GM12875 (cell line): ENCODE measurements at regions not wholly inside any gene's neighbourhood (a gene's known extent, or its start where the extent isn't known, plus 50 kb on each side); places are given as distances from the start of the nearest gene placed in this dataset.

ENCODE experiments used
- H3K4me3 ChIP-seq: one replicate; pipeline ENCODE4 v1.5.1; 2011; ENCODE audit warnings: low read depth, low read length, control low read depth
- TF ChIP-seq, protein P1 (sequence below): IDR thresholded peaks from 2 replicates; pipeline ENCODE4 v1.5.1; 2011; ENCODE audit warnings: low read depth, mild to moderate bottlenecking, control low read depth, inconsistent platforms, low read length, moderate library complexity, borderline replicate concordance; ENCODE audit not compliant: insufficient read depth

DNA sequence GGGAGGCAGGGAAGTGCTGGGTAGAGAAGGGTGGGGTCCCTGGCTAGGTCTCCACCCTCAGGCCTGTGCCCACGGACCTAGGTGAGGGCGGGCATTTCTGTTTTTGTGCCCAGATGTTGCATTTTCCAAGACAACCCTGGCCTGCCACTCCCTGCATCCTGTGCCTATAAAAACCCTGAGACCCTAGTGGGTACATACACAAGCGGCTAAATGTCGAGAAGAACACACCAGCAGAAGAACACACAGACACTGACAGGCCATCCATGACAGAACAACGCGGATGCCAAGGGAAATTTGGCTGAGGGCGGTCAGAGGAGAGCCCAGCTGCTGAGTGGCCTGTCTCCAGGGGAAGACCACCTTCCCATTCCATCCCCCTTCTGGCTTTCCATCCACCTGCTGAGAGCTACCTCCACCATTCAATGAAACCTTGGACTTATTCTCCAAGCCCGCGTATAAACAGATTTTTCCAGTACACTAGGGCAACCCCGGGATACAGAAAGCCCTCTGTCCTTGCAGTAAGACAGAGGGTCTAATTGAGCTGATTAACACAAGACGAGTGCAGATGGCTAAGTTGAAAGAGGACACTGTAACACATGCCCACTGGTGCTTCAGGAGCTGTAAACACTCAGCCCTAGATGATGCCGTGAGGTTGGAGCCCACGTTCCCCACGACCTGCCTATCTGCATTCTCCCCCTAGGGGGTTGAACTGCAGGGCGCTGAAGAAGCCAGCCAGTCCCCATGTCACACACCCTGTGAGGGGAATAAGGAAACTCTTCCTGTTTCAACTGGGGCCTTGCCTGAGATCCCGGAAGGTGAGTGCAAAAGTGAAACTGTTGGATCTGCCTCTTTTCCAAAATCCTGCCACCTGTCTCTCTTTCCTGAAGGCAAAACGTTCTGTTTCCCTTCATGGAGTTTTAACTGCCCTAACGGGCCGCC is 147.2 kb upstream of the COX10 start:
- H3K4me3 ChIP-seq: no peak overlapping the region
- TF ChIP-seq, protein P1, sequence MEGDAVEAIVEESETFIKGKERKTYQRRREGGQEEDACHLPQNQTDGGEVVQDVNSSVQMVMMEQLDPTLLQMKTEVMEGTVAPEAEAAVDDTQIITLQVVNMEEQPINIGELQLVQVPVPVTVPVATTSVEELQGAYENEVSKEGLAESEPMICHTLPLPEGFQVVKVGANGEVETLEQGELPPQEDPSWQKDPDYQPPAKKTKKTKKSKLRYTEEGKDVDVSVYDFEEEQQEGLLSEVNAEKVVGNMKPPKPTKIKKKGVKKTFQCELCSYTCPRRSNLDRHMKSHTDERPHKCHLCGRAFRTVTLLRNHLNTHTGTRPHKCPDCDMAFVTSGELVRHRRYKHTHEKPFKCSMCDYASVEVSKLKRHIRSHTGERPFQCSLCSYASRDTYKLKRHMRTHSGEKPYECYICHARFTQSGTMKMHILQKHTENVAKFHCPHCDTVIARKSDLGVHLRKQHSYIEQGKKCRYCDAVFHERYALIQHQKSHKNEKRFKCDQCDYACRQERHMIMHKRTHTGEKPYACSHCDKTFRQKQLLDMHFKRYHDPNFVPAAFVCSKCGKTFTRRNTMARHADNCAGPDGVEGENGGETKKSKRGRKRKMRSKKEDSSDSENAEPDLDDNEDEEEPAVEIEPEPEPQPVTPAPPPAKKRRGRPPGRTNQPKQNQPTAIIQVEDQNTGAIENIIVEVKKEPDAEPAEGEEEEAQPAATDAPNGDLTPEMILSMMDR: no peak

DNA sequence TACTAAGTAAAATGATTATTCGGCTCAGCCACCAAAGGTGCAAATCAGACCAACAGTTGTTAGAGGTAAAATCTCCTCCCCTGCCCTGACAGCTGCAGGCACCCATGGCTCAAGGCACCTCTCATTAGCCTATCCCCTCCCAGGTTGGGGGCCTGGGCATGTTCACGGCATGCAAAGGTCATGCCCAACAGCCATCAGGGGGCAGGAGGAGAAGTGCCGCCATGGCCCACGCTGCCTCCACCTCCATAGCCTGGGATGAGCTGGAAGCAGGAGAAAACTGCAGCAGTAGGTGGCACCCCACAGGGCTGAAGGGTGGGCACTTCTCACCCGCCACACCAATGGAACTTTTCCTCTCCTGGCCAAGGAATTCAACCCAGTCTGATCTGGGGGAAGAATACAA is 146.4 kb upstream of the COX10 start:
- TF ChIP-seq, protein P1: no peak
- no peak overlapping the region for H3K4me3 ChIP-seq

DNA sequence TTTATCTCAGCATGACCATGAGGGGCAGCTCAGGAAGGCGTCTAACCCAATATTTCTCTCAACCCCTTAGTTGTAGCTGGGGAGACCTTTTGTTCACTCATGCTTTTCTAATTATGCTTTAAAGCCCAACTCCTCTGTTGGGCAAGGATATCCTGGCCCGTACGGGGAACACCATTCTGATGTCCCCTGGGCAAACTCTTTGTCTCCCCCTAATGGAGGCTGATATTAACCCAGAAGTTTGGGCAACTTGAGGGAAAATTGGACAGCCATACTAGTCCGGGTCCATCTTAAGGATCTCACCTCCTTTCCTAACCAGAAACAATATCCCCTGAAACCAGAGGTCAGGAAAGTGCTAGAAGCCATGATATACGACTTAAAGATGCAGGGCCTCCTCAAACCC is 143.7 kb upstream of the COX10 start:
- TF ChIP-seq, protein P1: 0 out of 2 replicates have a peak, but pooled peaks have one; percentile 2
- H3K4me3 ChIP-seq: no peak overlapping the region

DNA sequence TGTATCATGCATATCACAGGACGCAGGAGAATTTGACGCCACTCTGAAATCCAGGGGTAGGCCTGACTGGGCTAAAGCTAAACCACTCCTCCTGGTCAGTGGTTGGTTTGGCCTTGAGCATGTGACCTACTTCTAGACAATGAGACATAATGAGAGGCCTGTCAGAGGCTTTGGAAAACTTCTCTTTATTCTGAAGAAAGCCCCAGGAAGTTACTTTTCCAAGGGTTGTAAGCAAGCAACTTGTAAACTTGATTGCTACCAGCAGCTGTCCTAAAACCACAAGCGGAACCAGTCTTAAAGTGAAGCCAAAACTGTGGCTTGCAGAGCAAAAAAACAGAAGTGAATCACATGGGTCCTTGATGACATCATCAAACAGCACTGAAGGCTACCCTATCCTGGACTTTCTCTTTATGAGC is 138.2 kb upstream of the COX10 start:
- TF ChIP-seq, protein P1: no peak
- no peak overlapping the region for H3K4me3 ChIP-seq

DNA sequence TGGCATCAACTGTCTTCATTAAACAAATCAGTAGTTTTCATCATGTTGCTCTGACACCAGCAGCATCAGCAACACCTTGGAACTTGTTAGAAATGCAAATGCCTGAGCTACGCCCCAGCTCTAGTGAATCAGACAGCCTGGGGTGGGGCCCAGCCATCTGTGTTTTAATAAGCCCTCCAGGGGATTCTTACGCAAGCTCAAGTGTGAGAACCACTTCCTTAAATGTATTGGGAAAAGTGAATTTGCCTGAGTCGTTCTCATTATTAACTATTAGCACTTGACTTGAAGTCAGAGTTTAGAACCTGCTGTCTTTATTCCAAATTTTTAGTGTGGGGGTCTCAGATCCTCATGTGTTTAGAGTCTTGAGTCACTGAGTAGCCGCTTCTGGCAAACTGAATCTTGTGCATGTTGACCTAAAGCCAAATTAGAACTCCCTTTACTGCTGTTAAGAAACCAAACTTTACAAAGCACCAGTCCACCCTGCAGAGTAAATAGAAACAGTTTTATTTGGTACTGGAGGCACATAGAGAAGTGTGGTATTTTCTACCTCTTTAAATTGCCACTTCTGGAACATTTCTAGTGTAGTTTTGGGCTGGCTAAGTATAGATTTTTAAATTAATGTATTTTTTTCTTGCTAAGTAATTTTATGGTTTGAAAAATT is 137.4 kb upstream of the COX10 start:
- TF ChIP-seq, protein P1: no peak
- H3K4me3 ChIP-seq: no peak overlapping the region

DNA sequence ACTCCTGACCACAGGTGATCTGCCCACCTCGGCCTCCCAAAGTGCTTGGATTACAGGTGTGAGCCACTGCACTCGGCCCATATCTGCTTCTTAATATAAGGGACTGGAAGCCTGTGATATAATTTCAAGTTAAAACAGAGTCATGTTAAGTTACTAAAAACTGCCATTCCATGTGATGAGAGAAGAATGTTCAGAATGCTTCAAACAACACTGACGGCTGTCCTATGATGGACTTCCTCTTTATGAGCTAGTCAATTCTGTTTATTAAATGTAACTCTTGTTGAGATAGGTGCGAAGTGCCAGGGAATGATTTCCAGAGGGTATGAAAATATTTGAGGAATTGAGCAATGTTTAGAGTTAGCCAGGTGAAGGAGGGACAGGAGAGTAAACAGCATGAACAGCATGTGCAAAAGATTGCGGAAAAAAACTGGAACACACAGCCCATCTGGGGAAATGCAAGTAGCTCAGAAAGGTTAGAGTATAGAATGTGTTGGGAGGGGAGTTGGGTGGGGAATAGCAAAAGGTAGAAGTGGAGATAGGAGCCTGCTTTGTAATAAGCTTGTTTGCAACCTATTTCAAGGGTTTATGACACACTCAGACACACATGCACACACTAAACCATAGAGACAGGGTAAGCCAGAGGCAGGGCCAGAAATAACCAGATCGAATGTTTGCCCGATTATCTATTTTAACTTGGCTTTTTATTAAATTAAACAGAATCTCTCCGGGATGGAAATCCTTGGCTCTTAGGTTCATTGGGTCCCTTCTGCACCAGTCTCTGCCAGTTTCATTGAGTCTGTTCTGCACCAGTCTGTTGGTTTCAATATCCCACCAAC is 135.6 kb upstream of the COX10 start:
- no peak overlapping the region for H3K4me3 ChIP-seq
- TF ChIP-seq, protein P1: no peak
